HAP-1 (cell line): ENCODE measurements at regions not wholly inside any gene's neighbourhood (a gene's known extent, or its start where the extent isn't known, plus 50 kb on each side); places are given as distances from the start of the nearest gene placed in this dataset.
A peak's percentile ranks its signal among the peaks of the same experiment; 100 is the strongest.
"Not testable (repeated sequence)": the region's sequence is repeated elsewhere in the genome, so short reads cannot be mapped to it uniquely, and the experiment has no call there.

Experiments used
- DNase-seq, 2 experiments: peaks; one replicate each; pipeline ENCODE4 v3.0.0-alpha.2; 2016 to 2020; ENCODE audit warnings: low spot score in 2 of 2
- H3K27me3 ChIP-seq: fragments of 250-450 bp; sonication (Bioruptor Pico); 2 replicates; pipeline ENCODE4 v1.5.1; 2020; ENCODE audit warnings: low read depth, mild to moderate bottlenecking, moderate library complexity
- H3K36me3 ChIP-seq: fragments of 250-450 bp; sonication (Bioruptor Pico); replicated peaks from 2 replicates; pipeline ENCODE4 v1.5.1; 2020; ENCODE audit warnings: mild to moderate bottlenecking
- H3K4me1 ChIP-seq: fragments of 250-450 bp; sonication (Bioruptor Pico); 2 replicates; pipeline ENCODE4 v1.5.1; 2020; ENCODE audit warnings: mild to moderate bottlenecking
- H3K4me3 ChIP-seq: fragments of 250-450 bp; sonication (Bioruptor Pico); 2 replicates; pipeline ENCODE4 v1.5.1; 2020; ENCODE audit warnings: mild to moderate bottlenecking, moderate library complexity
- H3K9me3 ChIP-seq: fragments of 250-450 bp; sonication (Bioruptor Pico); 2 replicates; pipeline ENCODE4 v1.5.1; 2020; ENCODE audit warnings: mild to moderate bottlenecking, moderate library complexity
- in situ Hi-C: fragments of 300-500 bp; cut with MboI; formaldehyde crosslinking; loops from 3 replicates; pipeline ENCODE4 v1.14.3; 2020; ENCODE audit warnings: low sequenced_read_pairs, inconsistent platforms, mixed read lengths

- H3K27me3 ChIP-seq, result peaks cover 51% of the 10 kb centered on the region
- H3K36me3 ChIP-seq, DNase-seq, H3K4me3 ChIP-seq, H3K4me1 ChIP-seq, H3K9me3 ChIP-seq, in situ Hi-C loops: not testable (repeated sequence)
Measured at GRCh38 chr7:65620216-65620615, 246.6 kb downstream of the ZNF92 start.

DNA sequence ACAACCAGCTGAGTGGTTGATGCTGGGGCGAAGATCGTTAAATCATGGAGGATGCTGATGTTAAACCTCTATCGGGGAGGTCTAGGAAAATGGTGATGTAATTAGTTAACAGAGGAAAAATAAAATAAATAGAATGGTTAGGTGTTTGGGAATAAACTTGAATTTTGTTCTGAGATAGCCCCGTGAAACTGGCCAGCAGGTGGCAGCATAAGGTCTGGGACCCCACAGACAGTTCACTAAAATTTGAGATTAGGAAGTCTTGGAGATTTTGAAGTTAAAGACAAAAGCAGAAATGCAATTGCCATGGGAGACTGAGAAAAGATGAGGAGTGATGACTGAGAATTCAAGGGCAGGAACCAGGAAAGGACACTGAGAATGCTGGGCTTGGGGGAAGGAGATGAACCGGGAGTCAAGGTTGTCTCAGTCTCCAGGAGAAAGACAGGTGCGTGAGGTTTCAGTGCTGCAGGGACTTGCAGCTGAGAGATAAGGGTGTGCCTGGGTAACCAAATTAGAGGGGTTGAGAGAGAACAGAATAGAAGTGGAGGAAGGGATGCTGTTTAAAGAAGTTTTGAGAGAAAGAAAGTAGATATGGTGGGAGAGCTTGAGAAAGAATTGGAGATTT lies 248.0 kb downstream of the ZNF92 start:
- H3K9me3 ChIP-seq, H3K36me3 ChIP-seq, H3K4me1 ChIP-seq, in situ Hi-C loops, H3K4me3 ChIP-seq: not testable (repeated sequence)
- peak in 1 of 2 experiments; percentile 71 for DNase-seq
- peaks cover 60% of the 10 kb centered on the region for H3K27me3 ChIP-seq

DNA sequence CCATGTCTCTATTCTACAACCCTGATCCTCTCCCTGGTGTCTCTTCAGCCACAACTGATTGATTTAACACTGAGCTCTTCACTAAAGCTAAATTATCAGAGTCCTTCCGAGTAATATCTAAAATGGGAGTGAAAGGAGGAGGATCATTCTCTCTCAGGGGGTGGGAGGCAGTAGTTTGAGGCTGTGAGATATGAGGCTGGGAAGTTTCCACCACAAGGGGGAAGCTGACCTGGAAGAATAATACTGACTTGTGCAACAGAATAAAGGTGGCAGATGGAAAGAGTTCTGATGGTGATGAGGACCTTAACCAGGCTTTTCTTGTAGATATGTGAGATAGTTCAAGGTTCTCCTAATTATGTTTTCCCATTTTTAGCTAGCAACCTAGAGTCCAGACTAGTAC lies 241.6 kb upstream of the VKORC1L1 start:
- in situ Hi-C loops, H3K4me1 ChIP-seq, H3K4me3 ChIP-seq, H3K27me3 ChIP-seq, DNase-seq, H3K36me3 ChIP-seq, H3K9me3 ChIP-seq: not testable (repeated sequence)

GRCh38 chr7:65633587-65634404 lies 239.1 kb upstream of the VKORC1L1 start:
- in situ Hi-C loops, H3K4me3 ChIP-seq, H3K4me1 ChIP-seq, DNase-seq, H3K27me3 ChIP-seq, H3K9me3 ChIP-seq, H3K36me3 ChIP-seq: not testable (repeated sequence)

GRCh38 chr7:65638918-65639317 lies 234.0 kb upstream of the VKORC1L1 start:
- in situ Hi-C loops, H3K27me3 ChIP-seq, H3K36me3 ChIP-seq, H3K9me3 ChIP-seq, H3K4me3 ChIP-seq, H3K4me1 ChIP-seq, DNase-seq: not testable (repeated sequence)

GRCh38 chr7:65639717-65640116 lies 233.2 kb upstream of the VKORC1L1 start:
- DNase-seq, H3K4me1 ChIP-seq, H3K4me3 ChIP-seq, H3K36me3 ChIP-seq, in situ Hi-C loops, H3K27me3 ChIP-seq, H3K9me3 ChIP-seq: not testable (repeated sequence)

- H3K9me3 ChIP-seq, H3K4me1 ChIP-seq, DNase-seq, H3K36me3 ChIP-seq, in situ Hi-C loops, H3K4me3 ChIP-seq, H3K27me3 ChIP-seq: not testable (repeated sequence)
Measured at GRCh38 chr7:65643498-65643897, 229.4 kb upstream of the VKORC1L1 start.

- H3K9me3 ChIP-seq, H3K4me1 ChIP-seq, in situ Hi-C loops, H3K4me3 ChIP-seq, DNase-seq, H3K36me3 ChIP-seq, H3K27me3 ChIP-seq: not testable (repeated sequence)
Measured at GRCh38 chr7:65647153-65647964, 225.5 kb upstream of the VKORC1L1 start.

- in situ Hi-C loops, H3K4me1 ChIP-seq, DNase-seq, H3K36me3 ChIP-seq, H3K4me3 ChIP-seq, H3K27me3 ChIP-seq, H3K9me3 ChIP-seq: not testable (repeated sequence)
Measured at GRCh38 chr7:65651174-65651573, 221.7 kb upstream of the VKORC1L1 start.

DNA sequence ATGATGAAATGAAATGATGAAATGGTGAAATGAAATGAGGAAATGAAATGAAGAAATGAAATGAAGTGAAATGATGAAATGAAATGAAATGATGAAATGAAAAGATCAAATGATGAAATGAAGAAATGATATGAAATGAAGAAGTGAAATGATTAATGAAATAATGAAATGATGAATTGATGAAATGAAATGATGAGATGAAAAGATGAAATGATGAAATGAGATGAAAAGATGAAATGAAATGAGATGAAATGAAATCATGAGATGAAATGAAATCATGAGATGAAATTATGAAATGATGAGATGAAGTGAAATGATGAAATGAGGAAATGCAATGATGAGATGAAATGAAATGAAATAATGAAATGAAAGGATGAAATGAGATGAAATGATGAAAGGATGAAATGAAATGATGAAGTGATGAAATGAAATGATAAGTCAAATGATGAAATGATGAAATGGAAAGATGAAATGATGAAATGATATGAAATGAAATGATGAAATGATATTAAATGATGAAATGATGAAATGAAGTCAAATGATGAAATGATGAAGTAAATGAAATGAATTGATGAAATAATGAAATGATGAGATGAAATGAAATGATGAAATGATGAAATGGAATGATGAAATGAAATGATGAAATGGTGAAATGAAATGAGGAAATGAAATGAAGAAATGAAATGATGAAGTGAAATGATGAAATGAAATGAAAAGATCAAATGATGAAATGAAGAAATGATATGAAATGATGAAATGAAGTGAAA lies 220.9 kb upstream of the VKORC1L1 start:
- DNase-seq, H3K36me3 ChIP-seq, H3K9me3 ChIP-seq, in situ Hi-C loops, H3K4me3 ChIP-seq, H3K4me1 ChIP-seq, H3K27me3 ChIP-seq: not testable (repeated sequence)

DNA sequence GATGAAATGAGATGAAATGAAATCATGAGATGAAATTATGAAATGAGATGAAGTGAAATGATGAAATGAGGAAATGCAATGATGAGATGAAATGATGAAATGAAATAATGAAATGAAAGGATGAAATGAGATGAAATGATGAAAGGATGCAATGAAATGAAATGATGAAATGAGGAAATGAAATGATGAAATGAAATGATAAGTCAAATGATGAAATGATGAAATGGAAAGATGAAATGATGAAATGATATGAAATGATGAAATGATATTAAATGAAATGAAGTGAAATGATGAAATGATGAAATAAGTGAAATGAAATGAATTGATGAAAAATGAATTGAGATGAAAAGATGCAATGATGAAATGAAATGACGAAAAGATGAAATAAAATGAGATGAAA lies 220.2 kb upstream of the VKORC1L1 start:
- in situ Hi-C loops, H3K4me1 ChIP-seq, H3K27me3 ChIP-seq, H3K9me3 ChIP-seq, DNase-seq, H3K4me3 ChIP-seq, H3K36me3 ChIP-seq: not testable (repeated sequence)

DNA sequence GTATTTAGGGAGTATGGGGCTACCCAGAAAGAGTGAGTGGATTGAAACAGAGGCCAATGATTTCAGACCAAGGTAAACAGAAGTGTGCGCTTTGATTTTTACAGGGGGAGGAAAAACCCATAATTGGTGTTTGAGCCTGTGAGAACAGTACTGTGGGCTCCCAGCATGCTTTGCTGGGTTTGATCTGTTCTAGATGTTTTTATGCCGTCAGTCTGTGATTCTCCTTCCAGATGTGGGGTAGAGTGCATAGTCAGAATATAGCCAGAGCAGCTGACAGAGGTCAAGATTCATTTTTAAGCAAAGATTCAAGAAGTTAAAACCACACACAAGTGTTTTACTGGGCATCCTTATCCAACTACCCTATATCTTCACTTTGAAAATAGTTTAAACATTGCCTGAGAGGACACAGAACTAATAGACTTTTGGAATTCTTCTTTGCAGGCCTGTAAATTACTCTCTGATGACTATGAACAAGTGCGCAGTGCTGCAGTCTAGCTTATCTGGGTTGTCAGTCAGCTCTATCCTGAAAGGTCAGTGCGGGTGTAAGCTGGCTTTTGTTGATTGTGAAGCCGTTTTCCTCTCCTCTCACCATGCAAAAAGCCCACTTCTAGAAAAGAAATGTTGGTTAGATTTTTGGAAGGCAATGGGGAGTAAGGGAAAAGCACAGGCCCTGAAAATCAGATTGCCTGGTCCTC lies 216.2 kb upstream of the VKORC1L1 start:
- H3K27me3 ChIP-seq, H3K4me3 ChIP-seq, H3K4me1 ChIP-seq, H3K9me3 ChIP-seq, DNase-seq, in situ Hi-C loops, H3K36me3 ChIP-seq: not testable (repeated sequence)

DNA sequence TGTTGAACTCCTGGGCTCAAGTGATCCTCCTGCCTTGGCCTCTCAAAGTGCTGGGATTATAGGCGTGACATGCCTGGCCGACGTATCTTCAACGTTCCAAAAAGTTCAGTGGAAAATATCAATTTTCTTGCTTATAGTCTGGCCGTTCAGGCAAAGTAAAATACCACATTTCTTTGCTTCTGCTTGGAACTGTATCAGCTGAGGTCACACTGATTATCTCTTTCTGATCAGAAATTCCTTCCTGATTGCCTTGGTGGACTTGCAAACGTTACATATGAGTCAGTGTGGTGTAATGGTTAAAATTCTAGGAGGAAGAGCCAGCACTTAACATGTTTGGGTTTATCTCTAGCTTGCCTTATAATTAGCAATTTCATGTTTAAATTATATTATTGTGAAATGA lies 189.5 kb upstream of the VKORC1L1 start:
- H3K9me3 ChIP-seq, H3K4me1 ChIP-seq, DNase-seq, H3K36me3 ChIP-seq, H3K27me3 ChIP-seq, in situ Hi-C loops, H3K4me3 ChIP-seq: not testable (repeated sequence)
